Stimulated activated naive CD4-positive, alpha-beta T cell (primary cell): ENCODE measurements at regions not wholly inside any gene's neighbourhood (a gene's known extent, or its start where the extent isn't known, plus 50 kb on each side); places are given as distances from the start of the nearest gene placed in this dataset.

ENCODE experiments used
- DNase-seq, 6 experiments: peaks; one replicate each; lab custom pipeline; 2025; lab: John Stamatoyannopoulos, UW

DNA sequence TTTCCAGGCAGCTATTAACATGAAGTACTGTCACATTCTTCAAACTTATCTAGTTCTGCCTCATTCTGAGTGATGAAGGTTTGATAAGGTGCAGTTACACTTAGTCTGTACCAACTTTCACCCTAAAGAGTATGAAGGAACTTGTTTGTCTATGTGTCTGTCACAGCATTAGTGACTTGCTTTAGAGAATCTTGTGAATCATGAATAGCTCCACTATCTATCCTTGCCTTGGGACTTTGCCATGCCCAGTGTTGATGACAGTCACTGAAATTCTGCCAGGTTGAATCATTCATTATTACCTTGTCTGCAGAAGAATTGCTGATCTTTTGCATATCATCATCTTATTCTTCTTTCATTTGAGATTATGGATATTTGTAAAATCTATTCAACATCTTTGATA, 50.9 kb upstream of the A1CF start:
- DNase-seq, result no peak

DNA sequence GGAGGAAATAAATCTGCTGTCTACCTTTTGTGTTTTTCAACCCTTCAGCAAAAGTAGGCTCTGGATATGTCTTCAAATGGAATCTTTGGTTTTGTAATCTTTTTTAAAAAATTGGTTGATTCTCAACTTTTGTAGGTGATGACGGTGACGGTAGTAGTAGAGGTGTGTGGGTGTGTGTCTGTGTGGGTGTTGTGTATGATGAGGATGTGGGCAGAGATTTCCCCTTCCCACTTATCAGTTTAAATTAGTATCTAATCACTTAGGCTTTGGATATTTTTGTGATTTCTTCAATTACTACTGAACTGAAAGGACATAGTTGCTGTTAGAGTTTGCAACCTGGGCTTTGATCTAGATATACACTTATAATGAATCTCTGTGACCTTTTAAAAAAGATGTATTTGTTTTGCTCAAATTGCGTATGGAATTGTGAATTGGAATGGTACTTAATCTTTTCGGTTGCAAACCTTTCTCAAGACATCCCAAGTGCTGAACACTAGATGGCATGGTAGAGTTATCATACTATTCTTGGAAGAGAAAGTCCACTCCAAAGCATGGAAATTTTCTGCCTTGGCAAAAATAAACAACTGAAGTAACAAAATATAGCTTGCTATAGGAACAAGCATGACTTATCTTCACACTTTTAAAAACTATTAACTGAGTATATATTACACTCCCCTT, 51.9 kb upstream of the A1CF start:
- no peak for DNase-seq

DNA sequence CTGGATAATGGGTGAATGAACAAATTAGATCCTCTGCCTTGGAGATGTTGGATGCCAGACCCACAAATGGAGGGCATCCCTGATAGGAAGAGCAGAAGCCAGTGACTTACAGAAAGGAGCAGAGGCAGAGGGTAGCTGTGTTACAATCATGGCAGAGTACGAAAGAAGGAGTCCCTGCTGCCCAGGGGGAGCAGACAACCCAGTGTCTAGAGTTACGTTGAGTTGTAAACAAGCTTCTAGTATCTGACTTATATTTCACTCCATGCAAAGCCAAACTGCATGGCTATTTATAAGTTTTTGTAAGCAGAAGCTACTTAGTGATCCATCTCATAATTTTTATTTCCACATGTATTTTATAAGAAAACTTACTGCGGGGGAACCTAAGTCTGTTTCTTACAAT, 56.2 kb upstream of the A1CF start:
- DNase-seq, result no peak

DNA sequence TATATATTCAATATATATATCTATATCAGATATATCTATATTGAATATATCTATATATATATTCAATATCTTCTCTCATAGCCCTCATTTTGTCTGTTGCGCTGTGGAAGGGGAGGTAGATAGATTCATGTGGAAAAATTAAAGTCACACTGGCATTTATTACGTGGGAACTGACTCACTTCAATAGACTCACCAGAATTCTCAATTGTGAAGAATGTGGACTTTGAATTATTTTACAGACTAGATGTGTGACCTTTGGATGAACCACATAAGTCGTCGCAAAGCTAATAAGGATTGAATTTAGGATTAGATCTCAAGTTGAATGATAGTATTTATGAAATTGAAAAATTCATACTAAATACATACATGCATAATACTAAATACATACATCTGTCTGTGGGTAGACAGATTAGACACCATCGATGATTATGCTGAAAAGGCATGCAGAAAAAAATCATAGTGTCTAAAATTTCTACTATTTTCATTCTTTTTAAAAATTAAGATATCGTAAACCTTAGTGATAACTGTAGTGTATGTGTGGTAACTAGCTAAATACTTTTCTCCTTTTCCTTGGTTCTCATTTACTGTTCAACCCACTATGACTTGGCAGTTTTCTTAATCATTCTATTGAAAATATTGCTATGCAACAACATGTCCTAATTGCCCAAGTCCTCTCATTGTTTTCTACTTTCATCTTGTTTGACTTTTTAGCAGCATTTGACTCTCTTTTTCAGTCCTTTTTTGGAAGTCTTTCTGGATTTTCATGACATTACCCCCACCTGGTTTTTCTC, 61.8 kb upstream of the A1CF start:
- DNase-seq, result no peak

DNA sequence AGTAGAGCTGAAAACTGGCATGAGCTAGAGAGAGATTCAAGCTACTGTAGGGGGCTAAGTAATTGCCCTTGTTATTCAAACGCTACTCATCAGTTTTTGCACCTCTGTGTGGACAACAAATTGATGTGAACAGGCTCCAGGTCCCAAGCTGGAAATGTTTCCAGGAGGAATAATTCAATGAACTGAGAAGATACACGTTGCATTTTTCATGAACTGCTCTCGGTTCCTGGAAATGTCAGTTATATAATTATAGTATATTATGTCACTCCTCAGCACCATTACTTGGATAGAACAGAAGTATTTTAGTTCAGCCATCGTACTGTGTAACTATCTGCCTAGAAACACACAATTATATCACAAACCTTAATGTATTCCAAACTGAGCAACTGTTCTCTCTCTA, 65.9 kb upstream of the A1CF start:
- DNase-seq, result no peak

DNA sequence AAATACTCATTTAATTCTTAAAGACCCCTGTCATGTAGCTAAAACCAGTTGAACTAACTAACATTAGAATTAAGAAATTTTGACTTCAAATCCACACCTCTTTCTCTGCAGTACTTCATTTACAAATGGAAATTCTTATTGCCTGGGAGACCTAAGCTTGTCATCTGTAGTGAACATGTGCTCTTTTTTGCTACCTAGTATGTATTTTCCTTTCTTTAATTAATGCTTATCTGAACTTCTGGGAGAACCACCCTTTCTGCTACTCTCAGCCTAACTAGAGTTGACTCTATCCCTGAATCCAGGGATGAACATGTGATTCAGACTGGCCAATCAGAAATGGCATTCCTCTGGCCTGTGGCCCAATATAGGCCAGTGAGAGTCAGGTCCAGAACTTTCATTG, 75.9 kb upstream of the A1CF start:
- no peak for DNase-seq

DNA sequence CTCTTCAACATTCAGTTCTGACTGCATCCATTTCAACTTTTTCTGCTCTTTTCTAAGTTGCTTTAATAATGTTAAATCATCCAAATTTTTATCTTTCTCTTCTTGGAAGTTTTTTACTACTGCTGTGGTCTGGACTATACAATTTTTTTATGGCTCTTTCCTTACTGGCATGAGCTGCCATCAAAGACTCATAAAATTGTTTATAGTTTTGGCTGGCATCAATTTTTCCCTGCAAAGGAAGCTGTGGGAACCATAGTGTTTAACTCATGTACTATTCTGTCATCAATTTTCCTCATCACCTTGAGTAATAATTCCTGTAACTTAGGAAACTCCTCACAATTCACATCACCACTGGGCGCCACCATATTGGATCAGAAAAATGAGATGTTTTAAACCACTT, 77.6 kb upstream of the A1CF start:
- no peak for DNase-seq

DNA sequence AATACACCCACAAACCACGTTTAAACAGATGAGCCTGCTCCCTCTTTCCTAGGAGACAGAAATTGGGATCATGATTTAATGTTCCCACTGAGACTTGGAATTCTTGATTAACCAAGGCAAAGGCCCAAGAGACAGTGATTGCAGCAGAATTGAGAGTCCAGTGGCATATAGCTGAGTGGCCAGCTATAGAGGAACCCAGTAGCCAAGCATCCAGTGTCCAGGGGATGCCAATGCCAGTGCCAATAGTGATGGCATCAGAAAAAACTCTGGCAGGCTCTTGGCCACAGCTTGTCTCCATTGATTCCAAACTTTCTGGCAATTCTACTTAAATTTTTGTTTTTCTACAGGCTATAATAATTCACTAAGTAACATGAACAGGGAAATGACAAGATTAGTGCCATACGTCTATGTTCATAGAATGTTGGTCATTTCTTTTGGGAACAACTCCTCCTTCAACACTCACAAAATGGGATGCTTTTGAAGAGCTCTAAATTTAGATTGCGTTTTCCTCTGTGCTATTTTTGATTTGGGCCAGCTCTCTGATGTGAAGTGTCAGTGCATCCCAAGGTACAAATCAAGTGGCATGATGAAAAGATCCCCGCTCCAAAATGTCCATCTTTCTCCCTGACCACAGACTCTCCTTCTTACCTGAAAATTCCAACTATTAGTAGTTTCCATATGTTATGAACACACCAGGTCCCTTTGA, 83.1 kb upstream of the A1CF start:
- DNase-seq, result no peak

DNA sequence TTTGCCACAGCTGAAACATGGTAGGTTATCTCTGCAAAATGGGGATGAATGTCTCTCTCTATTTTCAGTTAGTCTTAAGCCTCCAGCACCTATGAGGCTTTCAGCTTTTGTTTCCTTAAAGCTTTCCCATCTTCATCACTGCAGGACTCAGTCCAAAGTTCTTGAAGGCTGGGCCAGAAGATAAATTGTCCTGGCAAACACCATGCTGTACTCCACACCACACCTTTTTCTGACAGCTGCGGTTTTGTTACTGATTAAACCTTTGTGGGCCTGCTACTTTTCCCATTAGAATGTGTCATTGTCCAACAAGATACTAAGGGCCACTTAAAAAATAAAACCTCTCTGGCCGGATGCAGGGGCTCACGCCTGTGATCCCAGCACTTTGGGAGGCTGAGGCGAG, 87.2 kb upstream of the A1CF start:
- DNase-seq, result no peak

DNA sequence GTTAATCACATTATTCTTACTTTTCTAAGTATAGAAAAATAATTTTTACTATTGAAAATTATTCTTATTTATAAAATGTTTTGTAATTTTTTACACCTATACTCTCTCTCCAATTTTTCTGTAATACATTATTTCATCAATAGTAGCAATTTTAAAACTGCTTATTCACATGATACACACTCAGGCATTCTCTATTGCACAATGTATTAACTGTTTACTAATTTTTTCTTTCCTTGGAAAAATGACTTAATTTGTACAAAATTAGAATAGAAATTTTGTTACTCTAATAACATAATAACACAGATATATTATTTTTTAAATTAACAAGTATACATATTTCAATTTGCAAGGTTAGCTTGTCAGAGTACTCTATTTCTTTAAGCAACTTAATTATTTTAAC, 92.9 kb upstream of the PRKG1 start:
- DNase-seq, result no peak

DNA sequence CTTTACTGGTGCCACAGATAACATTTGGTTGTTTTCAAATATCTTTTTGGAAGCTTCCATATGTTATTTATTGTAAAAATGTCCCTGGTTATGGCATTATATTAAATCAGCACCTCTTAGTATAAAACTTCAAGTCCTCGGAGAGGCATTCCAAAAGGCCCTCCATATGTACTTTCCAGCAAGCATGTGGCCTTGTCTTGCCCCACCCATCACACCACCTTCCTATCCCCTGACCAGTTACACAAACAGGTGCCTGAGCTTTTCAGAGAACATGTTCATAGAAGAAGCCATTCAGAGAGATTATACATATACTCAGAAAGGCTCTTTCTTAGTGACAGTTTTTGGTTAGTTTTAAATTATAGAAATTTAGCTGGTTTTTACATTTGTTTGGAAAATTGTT, 92.4 kb upstream of the PRKG1 start:
- no peak for DNase-seq

DNA sequence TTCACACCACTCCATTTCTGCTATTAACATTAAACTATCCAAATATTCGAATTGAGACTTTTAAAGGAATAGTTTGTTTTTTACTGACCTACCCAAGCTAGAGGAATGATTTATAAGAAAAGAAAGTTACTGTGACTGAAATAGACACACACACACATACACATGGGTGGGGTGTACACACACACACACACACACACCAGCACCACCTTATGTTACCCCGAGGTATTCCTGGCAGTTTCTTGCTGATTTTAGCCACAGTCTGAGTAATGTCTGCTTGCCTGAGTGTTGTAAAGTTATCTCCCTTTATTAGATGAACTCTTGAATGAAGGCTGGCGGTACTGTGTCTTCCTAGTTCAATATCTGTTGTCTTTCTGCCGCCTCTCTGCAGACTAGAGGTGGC, 91.3 kb upstream of the PRKG1 start:
- DNase-seq, result no peak

DNA sequence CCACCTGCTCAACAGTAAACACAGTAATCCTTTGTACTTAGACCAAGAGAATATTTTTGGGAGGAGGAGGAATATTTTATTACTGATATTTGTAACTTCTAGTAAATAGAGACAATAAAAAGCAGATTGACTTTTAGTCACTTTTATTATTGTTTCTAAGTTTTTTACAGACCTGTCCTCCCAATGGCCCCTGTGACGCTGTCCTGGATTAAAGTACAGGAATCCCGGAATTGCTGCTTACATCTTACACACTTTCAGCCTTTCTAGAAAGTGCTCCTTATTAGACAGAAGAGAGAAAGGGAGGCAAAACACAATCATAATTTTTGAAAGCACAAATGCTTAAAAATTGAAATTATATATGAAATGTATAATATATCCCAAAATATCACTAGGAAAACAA, 86.4 kb upstream of the PRKG1 start:
- no peak for DNase-seq

DNA sequence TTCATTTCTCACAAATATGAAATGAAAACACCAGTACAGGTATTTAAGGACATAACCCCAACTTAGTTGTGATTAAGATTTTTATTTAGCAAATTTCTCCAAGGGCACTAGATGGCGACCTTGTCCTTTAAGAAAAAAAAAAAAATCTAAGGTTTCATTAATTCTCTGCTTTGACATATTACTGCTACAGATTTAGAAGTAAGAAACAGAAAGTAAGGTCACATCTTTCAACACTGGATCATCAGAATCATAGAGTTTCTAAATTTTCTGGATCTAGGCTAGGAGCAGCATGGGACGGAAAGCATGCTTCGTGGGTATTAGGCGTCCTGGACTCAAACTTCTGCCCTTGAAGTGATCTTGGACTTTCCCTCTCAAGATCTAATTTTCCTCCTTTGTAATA, 85.5 kb upstream of the PRKG1 start:
- DNase-seq, result no peak

DNA sequence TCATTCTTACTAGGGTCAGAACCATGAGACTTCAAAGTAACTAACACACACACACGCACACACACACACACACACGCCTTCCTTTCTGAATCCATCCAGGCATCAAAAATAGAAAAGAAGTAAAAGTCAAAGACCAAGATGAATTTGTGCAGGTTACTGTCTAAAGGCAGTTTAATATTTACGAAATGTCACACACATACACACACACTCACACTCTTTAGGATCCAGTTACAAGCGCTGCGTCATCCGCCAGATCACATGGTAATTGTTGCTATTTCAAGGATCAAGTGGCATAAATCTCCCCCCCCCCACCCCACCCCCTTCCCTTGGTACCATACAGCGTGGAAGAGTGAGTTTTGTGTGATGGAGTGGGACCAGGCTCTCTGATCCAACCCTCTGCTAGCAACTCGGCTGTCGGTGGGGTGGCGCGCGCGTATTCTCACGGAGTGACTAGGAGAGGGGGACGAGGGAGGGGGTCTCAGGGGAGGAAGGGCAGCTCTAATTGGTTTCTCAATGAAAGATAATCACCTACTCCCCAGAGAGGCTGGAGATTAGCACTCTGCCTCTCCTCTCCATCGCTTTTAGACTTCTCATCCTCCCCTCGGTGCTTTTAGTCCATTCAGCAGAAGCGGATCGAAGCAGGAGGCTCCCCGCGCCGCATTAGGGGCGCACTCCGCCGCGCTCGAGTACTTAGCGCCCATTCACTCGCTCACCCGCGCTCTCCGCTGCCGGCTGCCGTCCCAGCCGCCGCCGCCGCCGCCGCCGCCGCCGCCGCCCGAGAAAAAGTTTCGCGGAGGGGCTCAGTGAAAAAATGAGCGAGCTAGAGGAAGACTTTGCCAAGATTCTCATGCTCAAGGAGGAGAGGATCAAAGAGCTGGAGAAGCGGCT, 83.5 kb upstream of the PRKG1 start:
- DNase-seq, result no peak

DNA sequence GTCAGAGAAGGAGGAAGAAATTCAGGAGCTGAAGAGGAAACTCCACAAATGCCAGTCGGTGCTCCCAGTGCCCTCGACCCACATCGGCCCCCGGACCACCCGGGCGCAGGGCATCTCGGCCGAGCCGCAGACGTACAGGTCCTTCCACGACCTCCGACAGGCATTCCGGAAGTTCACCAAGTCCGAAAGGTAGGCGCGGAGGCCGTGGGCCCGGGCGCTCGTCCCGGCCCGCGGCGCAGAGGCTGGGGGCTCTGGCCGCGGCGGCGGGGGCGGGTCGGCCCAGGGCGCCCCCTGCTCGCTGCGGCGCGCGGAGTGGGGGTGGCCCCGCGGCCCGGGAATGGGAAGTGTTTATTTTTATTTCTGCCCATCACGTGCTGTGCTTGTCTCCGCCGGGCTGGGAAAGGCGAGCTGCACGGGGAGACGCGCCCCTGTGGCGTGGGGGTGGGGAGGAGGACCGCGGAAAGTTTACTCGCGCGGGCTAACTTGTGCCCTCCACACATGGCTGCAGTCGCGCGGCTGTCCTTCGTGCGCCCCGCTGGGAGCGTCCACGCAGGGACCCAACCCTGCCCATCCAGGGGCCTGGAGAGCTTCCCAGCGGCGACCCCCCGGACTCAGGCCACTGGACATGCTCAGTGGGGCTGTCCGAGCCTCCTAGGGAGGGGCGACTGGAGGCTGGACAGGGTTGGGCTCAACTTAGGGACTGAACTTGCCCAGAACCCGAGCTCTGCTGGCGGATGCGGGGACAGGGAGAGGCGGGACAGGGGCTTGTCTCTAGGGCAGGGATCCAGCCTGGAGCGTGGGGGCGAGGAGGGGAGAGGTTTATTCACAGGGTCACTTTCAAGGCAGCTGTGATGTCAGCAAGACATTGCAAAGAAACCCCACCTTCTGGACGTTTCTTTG, 82.6 kb upstream of the PRKG1 start:
- DNase-seq, result no peak

DNA sequence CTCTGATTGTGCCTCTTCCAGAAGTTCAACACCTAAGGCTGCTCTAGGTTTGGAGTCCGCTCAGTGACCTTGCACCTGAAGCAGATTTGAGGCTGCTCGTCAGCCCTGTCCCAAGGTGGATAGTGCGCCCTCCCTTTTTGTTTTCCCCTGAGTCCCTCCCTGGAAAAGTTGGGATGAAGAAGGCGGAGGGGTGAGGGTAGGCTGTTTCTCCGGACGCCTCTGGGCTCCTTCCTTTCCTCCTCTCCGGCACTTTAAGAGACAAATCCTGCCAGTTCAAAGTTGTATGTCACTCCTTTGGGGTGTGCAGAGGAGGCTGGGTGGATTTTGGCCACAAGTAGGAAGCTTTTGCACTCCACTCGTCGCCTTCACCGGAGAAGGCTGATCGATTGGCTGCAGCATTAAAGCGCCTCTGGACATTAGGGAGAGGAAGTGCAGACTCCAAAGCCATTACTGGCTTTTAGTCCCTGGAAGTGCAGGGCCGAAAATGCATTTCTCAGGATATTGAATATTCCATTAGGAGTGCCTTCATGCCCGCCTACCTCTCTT, 81.9 kb upstream of the PRKG1 start:
- DNase-seq, result no peak

DNA sequence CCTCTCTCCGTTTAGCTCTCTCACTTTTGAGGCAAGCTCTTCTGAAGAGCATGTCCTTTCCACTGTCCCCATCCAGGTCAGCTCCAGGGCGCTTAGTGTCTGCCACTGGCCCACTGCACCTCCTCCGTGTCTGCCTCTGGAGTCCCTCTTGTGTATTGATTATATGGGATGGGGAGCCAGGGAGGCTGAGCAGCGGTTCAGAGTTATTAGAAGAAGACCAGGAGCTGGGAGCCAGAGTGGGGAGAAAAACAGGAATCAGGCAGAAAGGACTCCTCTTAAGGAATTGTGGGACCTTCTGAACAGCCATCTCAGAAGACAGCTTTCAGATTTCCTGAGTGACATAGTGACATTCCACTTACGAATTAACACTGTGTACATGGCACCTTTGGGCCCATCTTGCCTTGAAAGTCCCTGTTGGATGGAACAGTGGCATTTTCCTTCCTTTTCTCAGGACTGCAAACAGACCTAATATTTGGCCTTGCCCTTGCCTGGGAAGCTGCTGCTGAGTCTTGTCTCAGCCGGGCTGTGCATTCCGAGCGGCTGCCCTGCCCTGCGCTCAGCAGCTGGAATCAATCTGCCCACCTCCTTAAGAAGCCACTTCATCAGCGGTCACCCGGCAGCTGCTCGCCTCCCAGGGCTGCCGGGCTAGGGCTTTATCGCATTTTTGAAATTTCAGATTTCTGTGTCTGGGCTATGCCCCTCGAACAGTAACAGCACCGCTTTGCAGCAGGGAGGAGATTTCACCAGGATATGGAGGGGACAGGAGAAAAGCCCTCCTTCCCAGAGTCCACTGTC, 81.1 kb upstream of the PRKG1 start:
- no peak for DNase-seq

DNA sequence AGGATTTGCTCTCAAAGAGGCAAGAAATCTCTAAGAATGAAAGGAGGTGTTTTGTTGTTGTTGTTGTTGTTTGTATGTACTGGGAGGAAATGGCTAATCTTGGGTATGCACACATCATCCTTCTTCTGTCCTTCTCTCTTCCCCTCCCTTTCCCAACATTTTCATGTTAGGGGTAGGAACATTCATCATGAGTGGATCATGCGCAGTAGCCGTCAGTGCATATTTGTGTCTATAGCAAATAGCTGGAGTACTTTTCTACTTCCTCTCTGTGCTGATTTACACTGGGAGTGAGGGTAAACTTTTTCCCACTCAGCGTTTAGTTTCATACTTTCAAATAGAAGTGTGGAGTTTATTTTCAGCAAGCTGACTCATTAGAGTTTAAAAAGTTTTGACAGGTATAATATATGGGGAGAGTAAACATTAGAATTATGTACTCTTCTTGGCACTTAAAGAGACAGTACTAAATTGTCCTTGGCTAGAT, 80.5 kb upstream of the PRKG1 start:
- DNase-seq, result no peak

DNA sequence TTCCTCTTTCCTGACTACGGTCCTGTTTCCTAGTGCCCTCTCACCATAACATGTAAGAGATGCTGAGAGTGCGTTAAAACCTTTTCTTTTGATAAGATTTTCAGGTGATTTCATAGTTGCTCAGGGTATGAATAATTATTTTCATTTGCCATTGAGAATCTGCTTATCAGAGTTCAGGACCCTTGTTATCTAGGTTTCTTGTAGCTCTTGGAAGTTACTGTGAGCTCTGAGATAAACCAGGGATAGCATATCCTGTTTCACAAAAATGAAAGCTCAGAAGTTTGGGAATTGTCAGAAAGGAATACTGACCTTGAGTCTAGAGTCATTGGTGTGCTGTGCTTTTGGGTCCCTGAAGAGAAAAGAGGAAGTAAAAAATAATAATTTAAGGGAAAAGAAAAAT, 76.8 kb upstream of the PRKG1 start:
- DNase-seq, result no peak
